ENCODE measurements at regions not wholly inside any gene's neighbourhood (a gene's known extent, or its start where the extent isn't known, plus 50 kb on each side); places are given as distances from the start of the nearest gene placed in this dataset.
"Not testable (repeated sequence)": the region's sequence is repeated elsewhere in the genome, so short reads cannot be mapped to it uniquely, and the experiment has no call there.

DNA sequence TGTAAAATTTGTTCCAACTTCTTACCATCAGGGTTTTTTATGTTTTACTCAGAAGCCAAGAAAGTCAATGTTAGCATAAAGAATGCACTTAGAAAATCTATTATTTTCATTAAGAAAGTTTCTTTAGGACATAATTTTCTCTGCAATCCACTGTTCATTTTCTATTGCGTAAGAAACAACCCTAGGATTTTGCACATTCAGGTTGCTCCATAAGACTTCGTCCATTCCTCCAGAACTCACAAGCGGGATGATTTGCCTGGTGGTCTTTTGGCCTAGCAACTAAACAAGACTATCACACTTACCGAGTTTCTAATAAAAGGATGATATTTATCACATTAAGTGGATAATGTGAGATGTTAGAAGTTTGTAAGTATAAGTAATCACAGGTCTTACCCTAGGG is 376.3 kb upstream of the INTU start:
- DNase-seq = no peak

- peak; percentile 46 for DNase-seq
Observed at GRCh38 chr4:127261476-127261875, 371.3 kb upstream of the INTU start.

DNA sequence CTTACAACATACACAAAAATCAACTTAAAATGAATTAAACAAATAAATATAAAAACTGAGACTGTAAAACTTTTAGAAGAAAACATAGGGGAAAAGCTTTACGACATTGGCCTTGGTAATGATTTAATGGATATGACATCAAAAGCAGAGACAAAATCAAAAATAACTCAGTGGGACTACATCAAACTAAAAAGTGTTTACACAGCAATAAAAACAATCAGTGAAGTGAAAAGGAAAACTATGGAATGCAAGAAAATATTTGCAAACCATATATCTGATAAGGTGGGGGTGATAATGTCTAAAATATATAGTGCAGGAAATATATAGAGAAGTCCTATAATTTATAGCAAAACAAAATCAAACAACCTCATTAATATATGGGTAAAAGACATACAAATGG is 364.4 kb upstream of the INTU start:
- no peak for DNase-seq

DNA sequence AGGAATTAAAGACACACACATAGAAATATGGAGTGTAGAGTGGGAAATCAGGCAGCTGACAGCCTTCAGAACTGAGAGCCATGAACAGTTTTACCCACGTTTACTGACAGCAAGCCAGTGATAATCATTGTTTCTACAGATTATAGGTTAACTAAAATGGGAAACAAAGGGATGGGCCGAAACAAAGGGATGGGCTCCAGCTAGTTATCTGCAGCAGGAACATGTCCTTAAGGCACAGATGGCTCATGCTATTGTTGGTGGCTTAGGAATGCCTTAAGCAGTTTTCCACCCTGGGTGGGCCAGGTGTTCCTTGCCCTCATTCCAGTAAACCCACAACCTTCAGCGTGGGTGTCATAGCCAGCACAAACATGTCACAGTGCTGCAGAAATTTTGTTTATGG is 355.7 kb upstream of the INTU start:
- not testable (repeated sequence) for DNase-seq

DNA sequence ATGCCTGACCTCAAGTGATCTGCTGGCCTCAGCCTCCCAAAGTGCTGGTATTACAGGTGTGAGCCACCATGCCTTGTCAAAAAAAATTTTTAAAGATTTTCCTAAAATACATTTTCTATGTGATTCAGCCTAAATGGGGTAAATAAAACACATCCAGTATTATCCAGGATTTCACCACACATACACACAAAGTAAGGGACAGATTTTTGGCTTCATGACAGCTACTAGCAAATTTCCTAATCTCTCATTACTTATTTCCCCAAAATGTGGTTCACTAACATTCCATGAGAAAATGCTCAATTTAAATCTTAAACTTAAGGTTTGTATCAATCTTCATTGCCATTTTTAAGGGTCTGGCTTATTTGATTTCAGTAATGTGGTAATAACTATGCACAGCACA is 348.5 kb upstream of the INTU start:
- DNase-seq = no peak

GRCh38 chr4:127291316-127291715 is 341.4 kb upstream of the INTU start:
- no peak for DNase-seq

GRCh38 chr4:127293496-127293895 is 339.3 kb upstream of the INTU start:
- DNase-seq = no peak

DNA sequence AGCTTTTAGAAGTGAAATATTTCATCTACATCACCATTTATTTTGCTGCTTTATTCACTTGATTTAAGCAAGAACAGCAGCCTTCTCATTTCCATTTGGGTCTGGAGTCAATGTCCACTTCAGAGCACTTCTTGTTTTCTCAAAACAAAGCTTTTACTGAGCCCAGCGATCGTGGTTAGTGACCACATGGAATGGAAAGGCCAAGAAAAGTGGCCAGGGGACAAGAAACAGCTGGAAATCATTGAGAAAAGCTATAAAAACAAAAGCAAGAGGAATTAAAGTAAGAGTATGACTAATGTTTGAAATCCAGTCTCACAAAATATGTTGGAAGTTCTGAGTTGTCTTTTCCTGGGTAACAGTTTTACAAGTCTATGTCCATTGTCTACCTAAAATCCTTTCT is 328.4 kb upstream of the INTU start:
- no peak for DNase-seq

GRCh38 chr4:127307996-127308395 is 324.8 kb upstream of the INTU start:
- DNase-seq = no peak

DNA sequence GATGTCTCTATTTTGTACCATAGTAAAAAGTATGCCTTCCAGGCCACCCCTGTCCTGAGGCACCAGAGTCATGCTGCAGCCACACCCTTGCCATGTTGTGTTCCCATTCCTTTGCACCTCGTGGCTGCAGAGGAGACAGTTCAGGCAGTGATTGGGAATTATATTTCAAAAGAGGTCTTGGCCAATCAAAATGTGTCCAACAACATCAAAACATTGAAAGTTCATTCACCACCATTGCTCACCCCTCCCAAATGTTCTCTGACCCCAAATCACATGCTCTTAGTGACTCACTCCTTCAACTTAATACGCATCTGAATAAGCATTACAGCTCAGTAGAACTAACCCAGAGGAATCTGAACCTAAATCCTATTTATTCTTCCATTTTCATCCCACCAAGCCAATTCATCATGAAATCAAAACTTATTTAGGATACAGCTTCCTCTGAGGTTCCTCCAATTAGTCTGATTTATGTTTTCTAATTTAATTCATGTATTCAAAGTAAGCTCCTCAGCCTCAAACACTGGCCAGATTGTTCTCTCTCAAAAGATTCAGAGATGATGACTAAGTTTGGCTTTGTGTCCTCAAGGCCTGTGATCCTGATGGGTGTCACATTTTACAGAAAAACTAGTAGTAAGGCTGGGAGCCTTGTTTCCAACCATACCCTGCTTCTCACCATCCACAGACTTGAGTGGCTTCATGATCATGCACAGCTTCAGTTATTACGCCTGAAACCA is 323.2 kb upstream of the INTU start:
- DNase-seq = no peak

DNA sequence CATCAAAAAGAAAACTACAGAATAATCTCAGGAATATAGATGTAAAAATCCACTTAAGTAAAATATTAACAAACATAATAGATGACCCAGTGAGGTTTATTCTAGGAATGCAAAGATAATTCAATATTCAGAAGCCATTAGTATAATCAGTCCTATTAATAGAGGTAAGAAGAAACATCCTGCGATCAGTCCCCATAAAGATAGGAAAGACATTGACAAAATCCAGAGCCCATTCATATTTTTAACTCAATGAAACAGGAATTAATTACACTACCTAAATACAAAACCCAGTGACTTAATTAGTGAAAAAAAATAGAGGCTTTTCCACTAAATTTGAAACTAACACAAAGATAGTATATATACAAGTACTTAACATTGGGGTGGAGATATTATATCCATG is 321.4 kb upstream of the INTU start:
- DNase-seq = no peak

- DNase-seq = no peak
Observed at GRCh38 chr4:127311924-127312323, 320.8 kb upstream of the INTU start.

- no peak for DNase-seq
Observed at GRCh38 chr4:127313767-127314166, 319.0 kb upstream of the INTU start.

GRCh38 chr4:127327491-127327890 is 305.3 kb upstream of the INTU start:
- no peak for DNase-seq

DNA sequence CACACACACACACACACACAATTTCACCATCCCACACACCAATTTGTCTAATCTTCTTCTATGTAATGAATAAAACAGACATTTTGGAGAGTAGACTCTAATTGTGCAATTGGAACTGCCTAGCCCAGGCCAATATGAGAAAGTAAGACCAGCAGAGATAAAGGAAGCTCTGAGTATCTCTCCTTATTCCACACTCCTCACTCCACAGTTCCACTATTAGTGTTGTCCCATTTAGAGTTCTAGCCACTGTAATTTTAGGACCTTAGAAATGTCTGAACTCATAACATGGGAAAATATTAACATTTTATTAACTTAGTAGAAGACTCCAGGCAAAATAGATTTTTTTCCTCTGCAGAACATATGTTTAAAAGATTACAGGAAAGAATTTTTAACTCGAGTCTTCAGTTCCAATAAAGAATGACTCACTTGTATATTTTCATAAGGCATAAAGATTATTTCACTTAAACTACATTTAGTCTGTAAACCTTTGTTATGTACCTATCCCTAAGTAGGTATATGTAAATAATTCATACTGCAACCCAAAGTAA is 297.6 kb upstream of the INTU start:
- DNase-seq = no peak

GRCh38 chr4:127335732-127336131 is 297.0 kb upstream of the INTU start:
- no peak for DNase-seq

DNA sequence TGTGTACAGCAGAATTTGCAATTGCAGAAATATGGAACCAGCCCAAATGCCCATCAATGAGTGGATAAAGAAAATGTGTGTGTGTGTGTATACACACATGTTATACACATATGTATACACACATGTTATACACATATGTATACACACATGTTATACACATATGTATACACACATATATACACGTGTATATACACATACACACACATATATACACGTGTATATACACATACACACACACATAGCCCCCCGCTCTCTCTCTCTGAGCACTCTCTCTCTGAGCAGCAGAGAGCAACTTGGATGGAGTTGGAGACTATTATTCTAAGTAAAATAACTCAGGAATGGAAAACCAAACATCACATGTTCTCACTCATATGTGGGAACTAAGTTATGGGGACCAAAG is 289.6 kb upstream of the INTU start:
- not testable (repeated sequence) for DNase-seq

- no peak for DNase-seq
Observed at GRCh38 chr4:127344071-127344470, 288.7 kb upstream of the INTU start.

DNA sequence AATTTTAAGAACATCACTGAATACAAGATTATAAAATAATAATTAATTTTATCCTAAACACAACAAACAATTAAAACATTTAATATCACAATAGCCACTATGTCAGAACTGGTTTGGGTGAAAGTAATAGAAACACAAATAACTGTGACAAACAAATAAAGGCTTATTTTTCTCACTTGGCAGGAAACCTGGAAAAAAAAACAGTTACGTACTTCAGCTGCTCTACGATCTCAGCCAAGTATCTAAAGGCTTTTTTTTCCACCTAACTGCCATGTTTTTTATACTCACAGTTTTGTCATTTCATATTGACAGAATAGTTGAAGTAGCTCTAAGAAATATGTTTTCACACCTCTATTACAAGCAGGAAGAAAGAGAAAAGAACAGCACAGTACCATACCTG is 284.8 kb upstream of the INTU start:
- no peak for DNase-seq

GRCh38 chr4:127352220-127353113 is 280.3 kb upstream of the INTU start:
- DNase-seq = no peak

DNA sequence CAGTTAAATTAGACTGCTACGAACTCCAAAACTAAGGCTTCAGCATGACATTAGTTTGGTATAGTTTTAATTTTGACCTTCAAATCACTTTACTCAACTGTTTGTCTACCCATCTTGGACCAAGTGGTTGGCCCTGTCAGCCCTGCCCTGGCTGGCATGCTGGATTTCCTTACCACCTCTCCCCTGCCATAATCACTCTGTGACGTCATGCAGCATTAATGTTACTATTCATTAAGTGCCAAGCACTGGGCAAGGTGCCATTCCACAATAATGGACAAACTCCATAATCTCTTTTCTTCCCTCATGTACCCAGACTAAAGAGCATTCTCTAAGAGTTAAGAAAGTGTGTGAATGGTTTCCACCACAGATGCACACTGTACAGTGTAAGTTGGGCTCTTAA is 277.0 kb upstream of the INTU start:
- peak; percentile 1 for DNase-seq

DNA sequence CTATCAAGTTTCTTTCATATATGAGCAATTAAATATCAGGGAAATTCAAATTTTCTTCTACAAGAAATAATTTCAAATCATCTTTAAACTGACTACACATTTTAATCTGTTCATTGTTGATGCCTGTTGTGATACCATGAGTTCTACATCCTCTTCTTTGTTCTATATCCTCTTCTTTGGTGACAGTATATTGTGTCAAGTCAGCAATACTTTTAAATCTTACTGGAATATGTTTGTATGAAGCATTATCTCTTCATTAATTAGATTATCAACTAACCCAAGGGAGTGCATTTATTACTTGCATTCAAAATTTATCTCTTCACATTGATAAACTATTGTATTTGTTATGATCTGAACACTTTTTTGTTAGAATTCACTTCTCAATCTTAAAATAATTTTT is 275.0 kb upstream of the INTU start:
- DNase-seq = no peak

DNA sequence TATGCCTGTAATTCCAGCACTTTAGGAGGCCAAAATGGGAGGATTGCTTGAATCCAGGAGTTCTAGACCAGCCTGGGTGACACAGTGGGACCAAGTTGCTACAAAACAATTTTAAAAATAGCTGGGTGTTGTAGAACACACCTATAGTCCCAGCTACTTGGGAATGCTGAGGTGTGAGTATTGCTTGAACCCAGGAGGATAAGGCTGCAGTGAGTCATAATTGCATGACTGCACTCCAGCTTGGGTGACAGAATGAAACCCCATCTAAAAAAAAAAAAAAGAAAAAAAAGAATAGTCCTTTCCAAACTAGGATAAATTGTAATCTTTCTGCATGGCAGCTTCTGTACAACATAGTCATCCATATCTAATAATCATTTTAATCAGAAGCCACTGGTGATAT is 270.1 kb upstream of the INTU start:
- no peak for DNase-seq

DNA sequence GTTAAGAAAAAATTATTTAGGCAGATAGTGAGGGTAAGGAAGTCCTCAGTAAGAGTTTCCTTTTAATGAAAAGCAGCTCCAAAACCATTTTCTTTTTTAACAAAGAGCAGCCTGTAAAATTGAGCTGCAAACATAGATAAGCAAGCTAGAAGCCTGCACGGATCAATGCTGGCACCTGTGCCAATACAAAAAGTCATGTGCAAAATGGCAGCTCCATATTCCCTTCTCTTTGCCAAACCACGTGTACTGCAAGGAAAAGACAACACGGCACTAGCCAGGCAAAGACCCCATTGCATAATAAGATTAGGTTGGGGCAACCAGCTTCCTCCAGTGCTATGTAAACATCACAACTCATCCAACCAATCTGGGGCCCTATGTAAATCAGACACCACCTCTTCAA is 268.4 kb upstream of the INTU start:
- no peak for DNase-seq
